NOMO-1 treated with DMSO at 0.1 percent for 48 hours (cell line): ENCODE measurements at regions not wholly inside any gene's neighbourhood (a gene's known extent, or its start where the extent isn't known, plus 50 kb on each side); places are given as distances from the start of the nearest gene placed in this dataset.
"Not testable (repeated sequence)": the region's sequence is repeated elsewhere in the genome, so short reads cannot be mapped to it uniquely, and the experiment has no call there.

ENCODE experiments used
- DNase-seq: peaks from one replicate; lab custom pipeline; 2025; ENCODE audit not compliant: unreplicated experiment; lab: John Stamatoyannopoulos, UW

DNA sequence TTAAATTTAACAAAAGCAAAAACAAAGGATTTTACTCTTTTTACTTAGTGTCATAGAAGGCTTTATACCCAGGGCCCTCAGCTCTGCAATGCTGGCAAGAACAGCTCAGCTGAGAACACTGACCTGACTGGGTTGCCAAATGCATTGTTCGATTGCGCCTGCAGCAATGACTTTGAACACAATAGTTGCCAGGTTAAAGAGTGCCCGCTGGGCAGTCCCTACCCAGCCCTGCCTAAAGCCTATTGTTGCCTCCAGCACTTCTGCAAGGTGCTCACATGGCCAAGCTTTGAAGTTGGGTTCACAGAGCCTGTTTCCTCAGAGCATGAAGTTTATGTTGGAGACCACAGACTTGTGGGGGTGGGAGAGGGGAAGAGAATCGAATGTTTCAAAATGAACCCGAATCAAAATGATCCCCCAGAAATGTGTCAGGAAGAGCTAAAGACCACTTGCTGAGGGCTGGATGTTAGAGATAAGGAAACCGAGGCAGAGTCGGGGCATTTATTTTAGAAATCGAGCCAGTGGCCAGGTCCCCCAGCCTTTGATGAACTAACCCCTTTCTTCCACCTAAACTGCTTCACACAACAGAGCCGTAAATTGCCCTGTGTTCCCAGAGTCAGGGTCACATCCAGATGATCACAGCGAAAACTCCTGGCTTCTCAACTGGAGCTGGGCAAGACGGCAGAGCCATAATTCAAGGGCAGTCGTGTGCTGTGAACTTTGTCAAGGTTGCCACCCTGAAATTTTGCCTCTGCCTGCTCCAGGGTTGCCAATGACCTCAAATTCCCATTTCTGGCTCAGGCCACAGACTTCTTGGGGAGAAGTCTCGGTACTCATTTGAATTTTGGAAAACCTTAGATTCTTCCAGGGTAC, 55.0 kb downstream of the FOXA2 start:
- no peak for DNase-seq

GRCh38 chr20:22526512-22527012, 57.8 kb downstream of the FOXA2 start:
- DNase-seq, result no peak

- DNase-seq, result no peak
These were observed 58.6 kb downstream of the FOXA2 start for GRCh38 chr20:22525821-22526220.

DNA sequence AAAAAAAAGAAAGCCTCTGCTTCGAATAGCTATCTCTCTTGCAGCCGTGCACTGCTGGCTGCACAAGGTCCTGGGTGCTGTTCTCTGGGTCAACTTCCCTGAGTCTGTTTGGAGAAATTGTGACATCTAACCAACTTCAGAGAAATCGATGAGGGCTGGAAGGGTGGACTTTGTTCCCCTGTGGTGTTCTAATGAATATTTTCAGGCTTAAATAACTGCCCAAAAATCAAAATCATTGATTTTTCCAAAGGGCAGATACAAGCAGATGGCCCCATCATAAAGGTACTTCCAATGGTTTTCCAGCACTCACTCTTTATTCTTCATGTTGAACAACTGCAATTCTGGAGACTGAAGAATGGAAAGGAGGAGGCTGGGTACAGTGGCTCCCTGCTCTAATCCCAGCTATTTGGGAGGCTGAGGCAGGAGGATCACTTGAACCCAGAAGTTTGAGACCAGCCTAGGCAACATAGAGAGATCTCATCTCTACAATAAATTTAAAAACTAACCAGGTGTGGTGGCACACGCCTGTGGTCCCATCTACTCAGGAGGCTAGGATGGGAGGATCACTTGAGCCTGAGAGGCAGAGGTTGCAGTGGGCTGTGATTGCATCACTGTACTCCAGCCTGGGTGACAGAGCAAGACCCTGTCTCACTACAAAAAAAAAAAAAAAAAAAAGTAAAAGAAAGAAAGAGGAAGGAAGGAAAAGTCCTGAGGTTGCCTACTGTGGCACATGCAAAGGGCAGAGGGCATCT, 59.1 kb downstream of the FOXA2 start:
- no peak for DNase-seq

- no peak for DNase-seq
These were observed 59.9 kb downstream of the FOXA2 start for GRCh38 chr20:22524393-22525015.

DNA sequence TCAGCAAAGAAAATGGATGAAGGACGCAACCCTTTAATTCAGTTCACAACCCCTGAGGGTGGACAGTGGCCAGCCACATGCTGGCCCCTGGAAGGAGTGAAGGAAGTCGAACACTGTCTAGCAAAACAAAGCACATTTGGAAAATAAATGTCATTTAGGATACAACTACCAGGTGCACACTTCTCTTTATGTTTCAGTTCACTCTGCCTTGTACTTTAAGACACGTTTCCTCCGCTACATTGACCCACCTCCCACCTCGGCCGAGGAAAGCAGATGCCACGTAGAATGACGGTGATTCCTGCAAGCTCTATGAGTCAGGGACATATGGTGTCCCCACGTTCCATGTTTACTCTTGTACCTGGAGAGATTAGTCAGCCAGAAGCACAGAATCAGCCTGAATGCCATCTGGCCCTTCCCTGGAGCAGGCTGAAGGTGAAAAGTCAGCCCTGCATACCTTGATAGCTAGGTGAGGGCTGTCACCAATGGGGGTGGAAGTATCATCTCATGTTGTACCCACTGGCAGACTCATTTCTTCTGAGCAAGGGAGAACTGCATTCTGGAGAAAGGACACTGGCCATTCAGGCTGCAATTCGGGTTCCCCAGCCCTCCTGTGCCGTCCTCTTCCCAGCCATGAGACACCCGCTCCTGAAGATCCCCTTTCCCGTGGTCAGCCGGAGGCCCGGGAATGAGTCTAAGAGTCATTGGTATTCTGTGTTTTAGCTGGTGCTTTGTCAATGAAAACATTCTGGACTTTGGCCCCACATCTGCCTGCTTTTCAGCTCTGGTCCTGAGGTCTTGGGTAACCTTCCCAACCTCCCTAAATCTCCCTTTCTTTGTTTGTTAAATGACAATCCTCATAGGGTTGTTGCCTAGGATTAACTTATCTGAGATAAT, 60.6 kb downstream of the FOXA2 start:
- DNase-seq, result no peak

- no peak for DNase-seq
These were observed 61.3 kb downstream of the FOXA2 start for GRCh38 chr20:22523128-22523498.

DNA sequence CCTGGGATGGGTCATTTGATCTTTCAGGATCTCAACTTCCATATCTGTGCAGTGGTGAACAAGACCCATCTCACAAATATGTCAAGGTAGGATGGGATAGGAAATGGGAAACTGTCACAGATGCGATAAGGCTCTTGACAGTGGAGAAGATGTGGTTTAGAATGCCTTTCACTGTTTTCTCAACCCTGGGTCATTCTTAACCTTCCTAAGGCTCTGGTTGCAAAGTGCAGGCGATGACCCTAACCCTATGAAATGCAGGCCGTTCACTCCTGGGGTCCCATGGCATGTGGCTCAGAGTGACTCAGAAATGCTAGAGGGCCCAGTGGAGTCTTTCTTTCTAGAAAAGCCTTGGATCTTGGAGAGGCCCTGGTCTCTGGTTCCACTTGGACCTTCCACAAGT, 61.7 kb downstream of the FOXA2 start:
- no peak for DNase-seq

GRCh38 chr20:22521940-22522339, 62.4 kb downstream of the FOXA2 start:
- DNase-seq, result not testable (repeated sequence)

DNA sequence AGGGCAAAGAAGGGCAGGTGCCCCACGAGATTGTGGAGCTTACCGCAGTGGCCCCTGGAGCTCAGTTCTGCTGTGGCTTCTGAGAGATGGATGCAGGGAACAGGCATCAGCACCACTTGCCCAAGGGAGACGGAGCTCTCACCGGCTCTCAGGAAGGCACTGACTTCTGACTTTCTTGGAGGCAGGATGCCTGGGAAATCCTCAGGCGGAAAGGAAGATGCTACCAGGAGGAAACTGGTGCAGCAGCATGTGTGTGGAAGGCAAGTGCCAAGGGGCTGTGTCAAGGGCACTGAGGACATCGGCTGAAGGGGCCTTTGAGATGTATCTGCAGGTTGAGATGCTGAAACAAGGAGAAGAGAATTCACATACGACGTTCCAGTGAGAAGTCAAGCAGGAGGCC, 64.0 kb downstream of the FOXA2 start:
- DNase-seq, result no peak

- no peak for DNase-seq
These were observed 69.1 kb downstream of the FOXA2 start for GRCh38 chr20:22515264-22515663.

DNA sequence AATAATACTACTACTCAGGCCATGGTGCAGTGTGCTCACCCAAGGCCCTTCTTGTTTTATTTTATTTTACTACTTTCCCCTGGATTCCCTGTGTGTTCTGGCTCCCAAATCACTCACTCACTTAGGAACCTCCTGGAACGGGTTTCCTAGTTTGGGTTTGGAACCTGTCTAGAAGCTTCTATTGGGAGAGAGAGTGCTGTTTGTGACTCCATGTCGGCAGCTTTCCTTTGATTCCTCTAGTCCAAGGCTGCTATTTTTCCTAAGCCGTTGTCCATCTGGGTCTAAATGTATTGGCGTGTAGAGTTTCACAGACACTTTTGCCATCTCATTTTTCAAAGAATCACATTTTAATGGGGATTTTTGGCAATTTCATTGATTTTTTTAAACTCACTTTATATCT, 70.8 kb downstream of the FOXA2 start:
- no peak for DNase-seq

- no peak for DNase-seq
These were observed 71.4 kb downstream of the FOXA2 start for GRCh38 chr20:22512911-22513489.

- no peak for DNase-seq
These were observed 72.1 kb downstream of the FOXA2 start for GRCh38 chr20:22511943-22512910.

DNA sequence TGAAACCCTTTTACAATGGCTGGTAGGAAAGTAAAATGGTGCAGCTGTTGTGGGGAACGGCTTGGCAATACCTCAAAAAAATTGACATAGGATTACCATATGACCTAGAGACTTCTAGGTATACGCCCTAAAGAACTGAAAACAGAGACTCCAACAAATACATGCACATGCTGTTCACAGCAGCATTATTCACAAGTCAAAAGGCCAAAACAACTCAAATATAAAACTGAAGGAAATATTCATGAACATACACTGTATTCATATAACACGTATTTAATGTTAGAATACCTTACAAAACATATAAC, 74.6 kb downstream of the FOXA2 start:
- DNase-seq, result no peak

- DNase-seq, result no peak
These were observed 75.1 kb downstream of the FOXA2 start for GRCh38 chr20:22509090-22509842.

GRCh38 chr20:22508426-22508825, 75.9 kb downstream of the FOXA2 start:
- DNase-seq, result no peak

GRCh38 chr20:22507240-22507961, 77.0 kb downstream of the FOXA2 start:
- no peak for DNase-seq
